ENCODE measurements at regions not wholly inside any gene's neighbourhood (a gene's known extent, or its start where the extent isn't known, plus 50 kb on each side); places are given as distances from the start of the nearest gene placed in this dataset.
"Not testable (repeated sequence)": the region's sequence is repeated elsewhere in the genome, so short reads cannot be mapped to it uniquely, and the experiment has no call there.

DNA sequence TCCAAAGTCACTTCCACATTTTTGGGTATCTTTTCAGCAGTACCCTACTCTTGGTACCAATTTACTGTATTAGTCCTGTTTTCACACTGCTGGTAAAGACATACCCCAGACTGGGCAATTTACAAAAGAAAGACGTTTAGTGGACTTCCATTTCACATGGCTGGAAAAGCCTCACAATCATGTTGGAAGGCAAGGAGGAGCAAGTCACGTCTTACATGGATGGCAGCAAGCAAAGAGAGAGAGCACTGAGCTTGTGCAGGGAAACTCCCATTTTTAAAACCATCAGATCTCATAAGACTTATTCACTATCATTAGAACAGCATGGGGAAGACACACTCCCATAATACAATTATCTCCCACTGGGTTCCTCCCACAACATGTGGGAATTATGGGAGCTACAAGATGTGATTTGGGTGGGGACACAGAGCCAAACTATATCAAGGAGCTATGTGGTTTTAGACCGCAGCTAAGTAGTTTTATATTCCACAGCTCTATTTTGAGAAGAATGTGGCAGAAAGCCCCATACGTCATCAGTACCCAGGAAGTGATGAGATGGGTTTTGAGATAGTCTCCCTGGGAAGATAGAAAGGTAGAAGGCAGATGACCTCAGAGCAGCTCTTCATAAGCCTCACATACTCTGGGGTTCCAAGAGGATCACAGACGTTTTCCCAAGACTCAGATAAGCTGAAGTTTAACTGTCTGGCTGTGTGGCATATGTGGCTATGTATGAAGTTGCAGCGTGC is 96.3 kb downstream of the APIP start:
- Histone ChIP-seq H3K4me3 (ENCODE audit: low read length) (no peak overlapping the region), H3K4me1 (ENCODE audit: insufficient read depth, low read length) (peaks cover 4% of the 10 kb centered on the region), H3K27me3 (ENCODE audit: control insufficient read depth in 1 of 2, insufficient read depth in 2 of 2, low read length in 2 of 2) (peaks cover 0 to 10% of the 10 kb centered on the region in 2 experiments), H3K9me3 (ENCODE audit: control insufficient read depth in 1 of 2, insufficient read depth in 1 of 2, low read length in 2 of 2) (peaks cover 0 to 6% of the 10 kb centered on the region in 2 experiments), H3K36me3 (ENCODE audit: insufficient read depth, low read length) (no peaks in the 10 kb centered on the region), H3K27ac (ENCODE audit: low read depth in 1 of 2, low read length in 2 of 2) (no peak overlapping the region)
- peaks cover 11% of the 10 kb centered on the region for H3K9me3 Mint-ChIP-seq
- ATAC-seq (ENCODE audit: poor library complexity) = peak; percentile 67
- peaks cover 16% of the 10 kb centered on the region for H3K4me1 Mint-ChIP-seq (ENCODE audit: low read depth)
- ChIA-PET CTCF (no interaction called here), POLR2A (no interaction called here)
- peaks cover 4% of the 10 kb centered on the region for H3K27me3 Mint-ChIP-seq
- H3K36me3 Mint-ChIP-seq (ENCODE audit: low read depth) = no peaks in the 10 kb centered on the region
- peak in 3 of 14 experiments; percentile 32 to 45 (median 32) for DNase-seq
- H3K4me3 Mint-ChIP-seq = no peak overlapping the region
- TF ChIP-seq, protein P1, sequence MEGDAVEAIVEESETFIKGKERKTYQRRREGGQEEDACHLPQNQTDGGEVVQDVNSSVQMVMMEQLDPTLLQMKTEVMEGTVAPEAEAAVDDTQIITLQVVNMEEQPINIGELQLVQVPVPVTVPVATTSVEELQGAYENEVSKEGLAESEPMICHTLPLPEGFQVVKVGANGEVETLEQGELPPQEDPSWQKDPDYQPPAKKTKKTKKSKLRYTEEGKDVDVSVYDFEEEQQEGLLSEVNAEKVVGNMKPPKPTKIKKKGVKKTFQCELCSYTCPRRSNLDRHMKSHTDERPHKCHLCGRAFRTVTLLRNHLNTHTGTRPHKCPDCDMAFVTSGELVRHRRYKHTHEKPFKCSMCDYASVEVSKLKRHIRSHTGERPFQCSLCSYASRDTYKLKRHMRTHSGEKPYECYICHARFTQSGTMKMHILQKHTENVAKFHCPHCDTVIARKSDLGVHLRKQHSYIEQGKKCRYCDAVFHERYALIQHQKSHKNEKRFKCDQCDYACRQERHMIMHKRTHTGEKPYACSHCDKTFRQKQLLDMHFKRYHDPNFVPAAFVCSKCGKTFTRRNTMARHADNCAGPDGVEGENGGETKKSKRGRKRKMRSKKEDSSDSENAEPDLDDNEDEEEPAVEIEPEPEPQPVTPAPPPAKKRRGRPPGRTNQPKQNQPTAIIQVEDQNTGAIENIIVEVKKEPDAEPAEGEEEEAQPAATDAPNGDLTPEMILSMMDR (IDR thresholded peaks at IDR 0.05) = no peak
- H3K27ac Mint-ChIP-seq = no peak overlapping the region
- intact Hi-C loops (cut with DNase I, micrococcal nuclease) = no loop called here

GRCh38 chr11:34817812-34818211 is 98.4 kb downstream of the APIP start:
- H3K4me3 ChIP-seq (ENCODE audit: low read length); H3K4me3 Mint-ChIP-seq; CTCF ChIA-PET; DNase-seq; H3K36me3 ChIP-seq (ENCODE audit: insufficient read depth, low read length); H3K9me3 ChIP-seq (ENCODE audit: control insufficient read depth in 1 of 2, insufficient read depth in 1 of 2, low read length in 2 of 2); ATAC-seq (ENCODE audit: poor library complexity); H3K27me3 Mint-ChIP-seq; H3K36me3 Mint-ChIP-seq (ENCODE audit: low read depth); H3K4me1 ChIP-seq (ENCODE audit: insufficient read depth, low read length); H3K27me3 ChIP-seq (ENCODE audit: control insufficient read depth in 1 of 2, insufficient read depth in 2 of 2, low read length in 2 of 2); intact Hi-C loops (cut with DNase I, micrococcal nuclease); H3K27ac ChIP-seq (ENCODE audit: low read depth in 1 of 2, low read length in 2 of 2); POLR2A ChIA-PET; H3K27ac Mint-ChIP-seq: not testable (repeated sequence)
- Mint-ChIP-seq H3K4me1 (ENCODE audit: low read depth) (peaks cover 16% of the 10 kb centered on the region), H3K9me3 (peaks cover 15% of the 10 kb centered on the region)

DNA sequence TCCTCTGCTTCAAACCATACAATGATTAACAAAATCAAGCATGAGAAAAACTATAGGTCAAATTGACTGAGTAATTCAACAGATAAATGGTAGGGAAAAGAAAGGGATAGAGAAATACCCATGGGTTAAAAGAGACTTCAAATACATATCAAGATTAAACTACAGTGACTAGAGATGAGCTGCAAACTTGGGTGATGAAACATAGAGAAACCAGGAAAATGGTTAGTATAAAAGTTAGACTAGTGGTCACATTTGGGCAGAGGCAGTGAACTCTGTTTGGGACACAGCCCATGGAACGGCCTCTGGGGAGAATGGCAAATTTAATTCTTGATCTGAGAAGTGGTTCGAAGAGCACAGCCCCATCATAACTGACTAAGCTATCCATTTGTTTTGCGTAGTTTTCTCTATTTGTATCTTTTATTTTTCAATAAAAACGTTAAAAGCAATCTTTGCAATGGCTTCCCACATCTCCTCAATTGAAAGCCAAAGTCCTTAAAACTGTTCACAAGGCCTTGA is 99.4 kb downstream of the APIP start:
- peaks cover 0 to 7% of the 10 kb centered on the region in 2 experiments for H3K27me3 ChIP-seq (ENCODE audit: control insufficient read depth in 1 of 2, insufficient read depth in 2 of 2, low read length in 2 of 2)
- H3K4me1 ChIP-seq (ENCODE audit: insufficient read depth, low read length) = peaks cover 4% of the 10 kb centered on the region
- POLR2A ChIA-PET = no interaction called here
- TF ChIP-seq, protein P1 (IDR thresholded peaks at IDR 0.05) = no peak
- CTCF ChIA-PET = no interaction called here
- no peak overlapping the region for H3K4me3 ChIP-seq (ENCODE audit: low read length)
- H3K27ac Mint-ChIP-seq = no peak overlapping the region
- H3K27me3 Mint-ChIP-seq = no peaks in the 10 kb centered on the region
- H3K27ac ChIP-seq (ENCODE audit: low read depth in 1 of 2, low read length in 2 of 2) = no peak overlapping the region
- no peak for ATAC-seq (ENCODE audit: poor library complexity)
- no peaks in the 10 kb centered on the region for H3K36me3 Mint-ChIP-seq (ENCODE audit: low read depth)
- H3K9me3 ChIP-seq (ENCODE audit: control insufficient read depth in 1 of 2, insufficient read depth in 1 of 2, low read length in 2 of 2) = peaks cover 10 to 19% of the 10 kb centered on the region in 2 experiments
- intact Hi-C loops (cut with DNase I, micrococcal nuclease) = no loop called here
- no peak for DNase-seq
- H3K4me1 Mint-ChIP-seq (ENCODE audit: low read depth) = peaks cover 16% of the 10 kb centered on the region
- H3K4me3 Mint-ChIP-seq = no peak overlapping the region
- H3K9me3 Mint-ChIP-seq = peaks cover 18% of the 10 kb centered on the region
- no peaks in the 10 kb centered on the region for H3K36me3 ChIP-seq (ENCODE audit: insufficient read depth, low read length)

Measured in CD4-positive, alpha-beta T cell (primary cell).